Pancreas (tissue), 10 donors: ENCODE measurements at regions not wholly inside any gene's neighbourhood (a gene's known extent, or its start where the extent isn't known, plus 50 kb on each side); places are given as distances from the start of the nearest gene placed in this dataset.

Source experiments
- ATAC-seq, 4 donors: fragments of 200-7000 bp; cut with Tn5 transposase; one replicate each; pipeline versions ENCODE4 v1.8.0 to v1.9.1; 2020; ENCODE audit warnings: mild to moderate bottlenecking in 4 of 4, moderate library complexity in 4 of 4
- DNase-seq, 6 donors: peaks; one replicate each; pipeline ENCODE4 v3.0.0-alpha.2; 2020
- FAIRE-seq: peaks from 2 replicates; lab custom pipeline; 2012; peaks lifted over from hg19 to GRCh38; lab: Jason Lieb, UNC
- H3K27ac ChIP-seq, 4 donors: fragments of 200-600 bp; sonication (generic); 1 replicate in 3 of 4; 2 replicates in 1 of 4; pipeline versions ENCODE4 v1.5.0 to v1.8.0; 2020
- H3K27me3 ChIP-seq, 4 donors: fragments of 200-600 bp; one replicate each; pipeline ENCODE4 v1.8.0; 2021
- H3K36me3 ChIP-seq, 3 donors: fragments of 200-600 bp; sonication (generic) in 1 of 3; one replicate each; pipeline versions ENCODE4 v1.5.0 to v1.8.0; 2020 to 2021
- H3K4me1 ChIP-seq, 3 donors: fragments of 200-600 bp; one replicate each; pipeline ENCODE4 v1.8.0; 2021
- H3K4me3 ChIP-seq, 4 donors: fragments of 200-600 bp; sonication (generic) in 2 of 4; one replicate each; pipeline versions ENCODE4 v1.5.0 to v1.8.0; 2020 to 2021
- H3K9me3 ChIP-seq, 4 donors: fragments of 200-600 bp; one replicate each; pipeline ENCODE4 v1.8.0; 2021
- WGBS, 2 donors: extraction: QIAGEN DNeasy Blood & Tissue Kit; methylation state at CpG; one replicate each; pipeline ENCODE4 v1.1.7; 2013; 5-methylcytosine and 5-hydroxymethylcytosine counted together
- intact Hi-C, 3 donors: fragments of 100-400 bp; cut with DNase I; formaldehyde crosslinking; loops; one replicate each; pipeline versions ENCODE4 v1.11.1 to v1.14.2; 2022
- TF ChIP-seq, protein P1 (sequence below), 4 donors: fragments of 200-600 bp; sonication (generic) in 3 of 4; IDR thresholded peaks; one replicate each; pipeline versions ENCODE4 v1.5.0 to v1.8.0; 2021; ENCODE audit warnings: antibody characterized with exemption in 4 of 4
- donor health status: healthy with polysubstance abuse.
- donor health status: DM: no; HTN: no; CAD: no; lungs with moderate emphysema.
- donor health status: DM: no; HTN: no; CAD: no.
- donor health status: control.
- donor health status: control.
- donor health status: Bipolar disorder and iron deficiency.
- donor health status: DM: yes; HTN: yes; CAD: no.
- donor health status: DM: no; HTN: no; CAD: no.
- donor health status: DM: no; HTN: no; CAD: no.
- donor health status: DM: yes; HTN: yes; CAD: no.

GRCh38 chr2:45232818-45233217, 223.6 kb upstream of the SIX2 start:
- WGBS, 2 donors = 70 to 91% methylated on average over 1 of the region's 1 CpG
- no peak for ATAC-seq
- Histone ChIP-seq H3K4me3 (no peak overlapping the region), H3K4me1 (no peaks in the 10 kb centered on the region), H3K9me3 (no peaks in the 10 kb centered on the region), H3K36me3 (no peaks in the 10 kb centered on the region), H3K27me3 (no peaks in the 10 kb centered on the region), H3K27ac (no peak overlapping the region)
- FAIRE-seq = no peak
- DNase-seq = no peak
- intact Hi-C loops = no loop called here
- TF ChIP-seq, protein P1, sequence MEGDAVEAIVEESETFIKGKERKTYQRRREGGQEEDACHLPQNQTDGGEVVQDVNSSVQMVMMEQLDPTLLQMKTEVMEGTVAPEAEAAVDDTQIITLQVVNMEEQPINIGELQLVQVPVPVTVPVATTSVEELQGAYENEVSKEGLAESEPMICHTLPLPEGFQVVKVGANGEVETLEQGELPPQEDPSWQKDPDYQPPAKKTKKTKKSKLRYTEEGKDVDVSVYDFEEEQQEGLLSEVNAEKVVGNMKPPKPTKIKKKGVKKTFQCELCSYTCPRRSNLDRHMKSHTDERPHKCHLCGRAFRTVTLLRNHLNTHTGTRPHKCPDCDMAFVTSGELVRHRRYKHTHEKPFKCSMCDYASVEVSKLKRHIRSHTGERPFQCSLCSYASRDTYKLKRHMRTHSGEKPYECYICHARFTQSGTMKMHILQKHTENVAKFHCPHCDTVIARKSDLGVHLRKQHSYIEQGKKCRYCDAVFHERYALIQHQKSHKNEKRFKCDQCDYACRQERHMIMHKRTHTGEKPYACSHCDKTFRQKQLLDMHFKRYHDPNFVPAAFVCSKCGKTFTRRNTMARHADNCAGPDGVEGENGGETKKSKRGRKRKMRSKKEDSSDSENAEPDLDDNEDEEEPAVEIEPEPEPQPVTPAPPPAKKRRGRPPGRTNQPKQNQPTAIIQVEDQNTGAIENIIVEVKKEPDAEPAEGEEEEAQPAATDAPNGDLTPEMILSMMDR (IDR thresholded peaks at IDR 0.05) = no peak

GRCh38 chr2:45229411-45229810, 220.2 kb upstream of the SIX2 start:
- no peaks in the 10 kb centered on the region for H3K9me3 ChIP-seq
- H3K4me3 ChIP-seq = no peak overlapping the region
- no peak overlapping the region for H3K27ac ChIP-seq
- ATAC-seq (no peak), DNase-seq (no peak), FAIRE-seq (no peak)
- H3K36me3 ChIP-seq = no peaks in the 10 kb centered on the region
- H3K27me3 ChIP-seq = no peaks in the 10 kb centered on the region
- 44 to 81% methylated on average over 1 of the region's 1 CpG for WGBS, 2 donors
- no peaks in the 10 kb centered on the region for H3K4me1 ChIP-seq
- intact Hi-C loops = no loop called here
- TF ChIP-seq, protein P1 (IDR thresholded peaks at IDR 0.05) = no peak

- no peak for DNase-seq
- intact Hi-C loops = no loop called here
Observed at GRCh38 chr2:45227347-45227746, 218.1 kb upstream of the SIX2 start.

DNA sequence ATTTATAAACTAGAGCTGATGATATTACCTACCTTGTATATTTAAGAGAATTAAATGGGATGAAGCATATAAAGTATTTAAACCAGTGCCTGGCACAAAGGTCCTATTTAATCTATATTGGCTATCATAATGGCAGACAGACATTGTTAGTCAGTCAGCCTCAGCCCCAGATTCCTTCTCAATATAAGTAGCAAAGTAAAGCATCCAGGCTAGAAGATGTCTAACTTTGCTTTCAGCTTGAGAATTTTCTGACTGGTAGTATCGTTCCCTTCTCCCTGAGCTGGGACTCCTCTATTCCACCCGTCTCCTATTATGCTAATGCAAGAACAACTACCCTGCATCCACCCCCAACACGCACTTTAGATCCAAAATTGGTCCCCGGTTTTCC, 215.7 kb upstream of the SIX2 start:
- Histone ChIP-seq H3K9me3 (no peaks in the 10 kb centered on the region), H3K27me3 (no peaks in the 10 kb centered on the region), H3K4me3 (no peak overlapping the region), H3K27ac (no peak overlapping the region), H3K4me1 (no peaks in the 10 kb centered on the region), H3K36me3 (no peaks in the 10 kb centered on the region)
- TF ChIP-seq, protein P1 (IDR thresholded peaks at IDR 0.05) = no peak
- WGBS, 2 donors = 85 to 92% methylated on average over 4 of the region's 4 CpGs
- ATAC-seq (no peak), FAIRE-seq (no peak), DNase-seq (no peak)
- intact Hi-C loops = loop anchor here in 1 of 3 donors (2.0 kb wide), 1 partner anchor 54 kb away; no protein-coding TSS in a partner anchor

More at GRCh38 chr2:45227347-45227746, 218.1 kb upstream of the SIX2 start:
- TF ChIP-seq, protein P1 (IDR thresholded peaks at IDR 0.05) = no peak
- no peak overlapping the region for H3K4me3 ChIP-seq
- ATAC-seq (no peak), FAIRE-seq (no peak)
- H3K9me3 ChIP-seq = no peaks in the 10 kb centered on the region
- H3K4me1 ChIP-seq = no peaks in the 10 kb centered on the region
- H3K36me3 ChIP-seq = no peaks in the 10 kb centered on the region
- H3K27me3 ChIP-seq = no peaks in the 10 kb centered on the region
- H3K27ac ChIP-seq = no peak overlapping the region
- 87 to 92% methylated on average over 3 of the region's 3 CpGs for WGBS, 2 donors

GRCh38 chr2:45224321-45224992, 215.2 kb upstream of the SIX2 start:
- H3K9me3 ChIP-seq = no peaks in the 10 kb centered on the region
- WGBS, 2 donors = 62 to 65% methylated on average over 13 of the region's 13 CpGs
- DNase-seq (no peak), FAIRE-seq (no peak), ATAC-seq (no peak)
- H3K27me3 ChIP-seq = no peaks in the 10 kb centered on the region
- no peak overlapping the region for H3K4me3 ChIP-seq
- H3K4me1 ChIP-seq = no peaks in the 10 kb centered on the region
- TF ChIP-seq, protein P1 (IDR thresholded peaks at IDR 0.05) = no peak
- intact Hi-C loops = loop anchor here in 1 of 3 donors (2.0 kb wide), 1 partner anchor 54 kb away; no protein-coding TSS in a partner anchor
- H3K27ac ChIP-seq = no peak overlapping the region
- H3K36me3 ChIP-seq = no peaks in the 10 kb centered on the region
